NCI-H1105 treated with DMSO at 0.1 percent for 48 hours (cell line): ENCODE measurements at regions not wholly inside any gene's neighbourhood (a gene's known extent, or its start where the extent isn't known, plus 50 kb on each side); places are given as distances from the start of the nearest gene placed in this dataset.

Experiments
- DNase-seq: peaks from one replicate; lab custom pipeline; 2025; lab: John Stamatoyannopoulos, UW

- DNase-seq = no peak
Observed at GRCh38 chr10:123409884-123410283, 255.7 kb downstream of the BUB3 start.

GRCh38 chr10:123413353-123413752 is 252.8 kb upstream of the GPR26 start:
- DNase-seq = no peak

- DNase-seq = peak; percentile 16
Observed at GRCh38 chr10:123415523-123415922, 250.6 kb upstream of the GPR26 start.

- no peak for DNase-seq
Observed at GRCh38 chr10:123417414-123417813, 248.7 kb upstream of the GPR26 start.

DNA sequence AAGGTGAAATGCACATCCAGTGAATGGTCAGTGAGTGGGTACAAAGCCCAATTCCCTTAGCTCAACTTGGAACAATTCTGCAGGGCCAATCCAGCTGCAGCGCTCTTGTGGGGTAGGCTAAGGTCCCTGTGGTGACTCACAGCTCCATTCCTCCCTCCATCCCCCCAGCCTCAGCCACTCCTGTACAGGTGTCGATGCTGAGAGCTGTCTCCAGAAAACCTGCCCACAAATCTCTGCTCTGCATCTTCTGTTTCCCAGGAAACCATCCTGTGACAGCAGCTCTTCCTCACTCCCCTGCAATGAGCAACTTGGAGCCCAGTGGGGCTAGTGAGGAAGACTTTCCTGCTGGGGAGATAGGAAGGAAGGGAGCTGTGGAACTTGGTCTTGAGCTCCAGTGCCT is 244.7 kb upstream of the GPR26 start:
- DNase-seq = no peak

GRCh38 chr10:123422261-123422660 is 243.9 kb upstream of the GPR26 start:
- DNase-seq = no peak

DNA sequence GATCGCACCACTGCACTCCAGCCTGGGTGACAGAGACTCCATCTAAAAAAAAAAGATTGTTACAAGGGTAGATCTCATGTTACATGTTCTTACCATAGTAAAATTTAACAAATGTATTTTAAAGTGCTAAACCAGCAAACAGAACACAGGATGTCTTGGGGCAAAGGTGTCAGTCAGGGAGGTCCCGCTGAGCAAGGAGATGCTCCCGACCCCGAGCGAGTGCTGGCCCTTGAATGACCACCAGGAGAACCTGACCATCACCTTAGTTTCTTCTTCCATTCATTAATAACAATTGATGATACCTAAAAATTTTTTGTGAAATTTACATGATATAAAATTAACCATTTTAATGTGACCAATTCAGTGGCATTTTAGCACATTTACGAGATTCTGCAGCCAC is 241.6 kb upstream of the GPR26 start:
- no peak for DNase-seq

GRCh38 chr10:123425680-123426079 is 240.5 kb upstream of the GPR26 start:
- DNase-seq = no peak

DNA sequence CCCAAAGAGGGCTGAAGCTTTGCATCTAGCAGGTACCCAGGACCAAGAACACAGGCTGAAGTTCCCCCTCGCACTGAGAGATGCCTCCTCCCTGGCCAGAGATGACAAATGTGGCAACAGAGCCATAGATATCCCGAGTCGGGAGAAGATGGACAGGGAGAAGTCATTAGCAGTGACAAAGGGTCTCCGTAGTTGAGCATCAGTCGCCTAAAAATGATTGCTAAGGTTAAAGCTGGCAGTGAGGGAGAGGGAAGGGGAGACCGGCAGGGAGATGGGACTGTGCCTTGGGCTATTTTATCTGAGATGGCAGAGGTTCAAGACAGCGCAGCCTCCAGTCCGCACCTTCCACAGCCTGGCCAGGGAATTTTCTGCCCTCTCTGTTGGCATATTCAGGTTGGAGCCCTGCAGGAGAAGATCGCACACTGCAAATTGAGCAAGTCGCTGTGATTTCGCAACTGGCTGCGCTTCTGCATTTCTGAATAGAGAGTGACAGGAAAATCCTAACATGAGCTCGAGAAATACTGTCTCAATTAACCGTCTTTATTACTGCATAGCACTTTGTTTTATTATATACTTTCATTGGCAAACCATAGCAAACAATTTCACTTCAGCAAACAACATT is 238.9 kb upstream of the GPR26 start:
- no peak for DNase-seq

DNA sequence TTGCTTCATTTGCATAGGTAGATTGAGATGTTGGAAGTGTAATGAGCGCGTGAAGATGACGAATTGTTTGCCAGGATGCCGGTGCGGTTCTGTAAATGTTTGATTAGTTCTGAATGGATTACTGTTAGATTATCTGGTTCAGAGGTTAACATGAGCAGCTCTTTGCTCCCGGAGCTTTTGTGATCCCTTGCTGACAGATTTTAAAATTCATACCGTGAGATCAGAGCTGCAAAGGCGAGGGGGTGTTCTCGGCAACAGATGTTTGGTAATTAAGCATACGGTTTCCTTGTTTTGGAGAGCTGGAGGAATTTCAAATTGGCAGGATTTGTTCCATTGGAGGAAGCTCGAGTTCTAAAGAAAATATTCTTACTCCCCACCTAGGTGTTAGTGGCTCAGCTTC is 237.8 kb upstream of the GPR26 start:
- DNase-seq = no peak

DNA sequence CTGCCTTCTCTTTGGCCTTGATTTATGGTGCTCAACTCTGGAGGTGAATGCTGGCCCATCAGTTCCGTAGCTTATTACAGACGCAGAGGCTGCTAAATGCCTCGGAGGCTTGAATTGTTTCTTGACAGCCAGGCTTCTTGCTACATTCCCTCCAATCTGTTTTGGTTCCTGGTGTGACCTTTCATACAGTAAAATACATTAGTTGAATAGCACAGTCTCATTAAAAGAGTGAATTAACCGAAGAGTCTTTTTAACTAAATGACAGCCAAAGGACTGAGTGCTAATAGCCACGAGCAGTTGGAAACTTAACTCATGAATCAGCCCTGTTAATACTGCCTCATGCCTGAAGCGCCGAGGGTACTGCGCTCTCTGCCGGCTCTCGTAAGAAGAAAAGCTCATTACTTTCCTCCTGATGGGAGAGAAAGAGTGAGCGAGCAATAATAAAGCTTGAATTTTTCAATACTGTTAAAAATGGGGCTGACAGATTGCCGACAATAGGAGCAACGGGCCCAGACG is 236.4 kb upstream of the GPR26 start:
- DNase-seq = no peak

GRCh38 chr10:123433539-123433938 is 232.6 kb upstream of the GPR26 start:
- DNase-seq = no peak

GRCh38 chr10:123434435-123435039 is 231.6 kb upstream of the GPR26 start:
- DNase-seq = no peak

GRCh38 chr10:123442901-123443300 is 223.3 kb upstream of the GPR26 start:
- no peak for DNase-seq

DNA sequence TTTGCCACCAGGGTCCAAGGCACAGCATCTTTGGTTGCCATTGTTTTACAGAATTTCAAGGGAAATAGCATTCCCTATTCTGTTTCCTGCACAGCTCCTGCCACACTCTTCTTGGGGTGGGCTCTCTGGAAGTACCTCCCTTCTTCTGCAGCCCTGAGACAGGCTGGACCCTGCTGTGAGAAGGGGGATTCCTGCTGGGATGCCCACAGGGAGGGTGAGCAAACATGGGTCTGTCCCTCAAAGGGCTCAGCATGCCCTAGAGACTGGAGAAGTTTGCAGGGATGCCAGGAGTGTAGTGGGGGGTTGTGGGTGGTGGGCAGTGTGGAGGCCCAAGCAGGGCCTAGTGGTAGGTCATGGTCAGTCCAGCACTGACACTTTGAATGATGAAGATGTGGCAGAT is 222.2 kb upstream of the GPR26 start:
- no peak for DNase-seq

GRCh38 chr10:123445261-123445775 is 220.8 kb upstream of the GPR26 start:
- DNase-seq = no peak

- no peak for DNase-seq
Observed at GRCh38 chr10:123446449-123447156, 219.6 kb upstream of the GPR26 start.

DNA sequence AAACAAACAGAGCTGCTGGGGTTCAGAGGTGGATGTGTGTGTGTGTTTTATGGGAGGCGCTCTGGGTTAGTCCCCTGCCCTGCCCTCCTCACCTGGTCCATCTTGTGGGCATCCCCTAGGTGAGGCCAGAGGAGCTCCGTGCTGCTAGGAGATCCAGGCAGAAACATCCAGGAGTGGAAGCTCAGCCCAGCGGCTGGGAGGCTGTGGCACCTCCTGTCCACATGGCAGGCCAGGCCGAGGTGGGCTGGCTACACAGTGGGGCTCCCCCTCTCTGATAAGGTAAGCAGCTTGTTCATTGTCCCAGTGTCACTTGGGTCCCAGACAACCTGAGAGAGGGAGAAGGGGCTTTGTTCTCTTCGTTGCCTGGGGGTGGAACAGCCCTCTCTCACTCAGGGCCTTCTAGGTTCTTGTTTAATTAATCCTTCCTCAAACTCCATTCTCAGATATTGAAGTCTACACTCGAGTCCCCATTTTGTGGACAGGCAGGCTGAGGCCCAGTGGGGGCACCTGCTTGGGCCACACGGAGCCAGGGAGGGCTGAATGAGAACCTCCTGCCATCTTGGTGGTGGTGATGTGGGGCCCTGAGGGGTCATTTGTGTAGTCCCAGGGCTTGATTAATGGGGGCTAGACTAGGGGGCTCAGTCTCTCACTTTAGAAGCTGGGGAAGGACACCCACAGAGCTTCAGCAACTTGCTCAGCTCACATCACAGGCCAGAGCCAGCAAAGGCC is 216.8 kb upstream of the GPR26 start:
- no peak for DNase-seq

DNA sequence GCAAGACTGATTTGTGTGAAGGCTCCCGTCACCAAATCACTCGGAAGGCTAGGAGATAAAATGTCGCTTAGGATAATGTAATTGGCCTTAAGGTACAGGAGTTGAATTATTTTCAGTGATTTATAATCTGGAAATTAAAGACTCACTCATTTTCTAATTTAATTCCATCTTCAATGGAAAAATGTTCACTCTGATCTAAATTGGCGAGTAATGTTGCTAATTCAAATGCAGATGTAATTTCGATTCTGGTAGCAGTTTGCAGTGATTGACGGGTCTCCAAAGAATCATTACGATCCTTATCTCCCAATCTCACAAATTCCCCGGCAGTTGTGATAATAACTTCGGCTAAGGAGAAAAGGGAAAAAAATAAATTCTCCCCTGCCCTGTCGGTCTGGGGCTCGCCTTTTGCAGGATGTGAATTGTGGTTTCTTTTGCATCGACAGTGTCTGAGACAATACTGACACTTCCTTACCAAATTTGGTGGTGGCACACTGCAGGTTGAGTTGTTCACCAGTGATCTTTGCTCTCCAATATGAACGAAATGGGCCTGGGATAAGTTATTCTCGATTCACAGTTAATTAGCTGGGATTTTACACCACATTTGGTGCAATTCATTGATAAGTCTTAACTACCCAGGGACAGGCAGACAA is 215.1 kb upstream of the GPR26 start:
- no peak for DNase-seq

DNA sequence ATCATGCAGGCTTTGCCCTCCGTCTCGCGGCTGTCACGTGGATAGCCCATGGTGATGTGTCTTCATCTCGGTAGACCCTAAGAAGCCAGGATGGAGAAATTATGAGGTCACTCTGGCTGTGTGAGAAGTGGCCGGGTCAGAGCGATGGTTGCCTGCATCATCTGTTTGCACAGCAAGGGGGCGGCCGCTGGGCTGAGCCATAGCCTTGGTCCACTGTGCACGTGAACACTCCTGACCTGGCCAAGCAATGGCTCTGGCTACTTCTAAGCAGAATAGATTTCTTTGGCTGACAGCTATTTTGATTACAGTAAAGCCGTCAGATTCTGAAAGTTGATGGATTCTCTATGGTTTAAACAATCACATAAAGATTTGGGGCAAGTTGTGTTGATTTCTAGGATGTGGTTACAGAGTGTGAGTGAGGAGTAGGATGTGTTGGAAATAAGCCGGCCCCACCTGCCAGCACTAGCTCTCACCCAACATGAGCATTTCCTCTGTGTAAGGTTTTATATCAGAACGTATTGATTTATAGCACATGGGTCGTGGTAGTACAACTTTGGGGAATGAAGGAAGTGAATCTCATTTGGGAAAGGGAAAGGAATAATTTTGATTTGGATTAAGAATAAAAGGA is 214.4 kb upstream of the GPR26 start:
- DNase-seq = no peak

DNA sequence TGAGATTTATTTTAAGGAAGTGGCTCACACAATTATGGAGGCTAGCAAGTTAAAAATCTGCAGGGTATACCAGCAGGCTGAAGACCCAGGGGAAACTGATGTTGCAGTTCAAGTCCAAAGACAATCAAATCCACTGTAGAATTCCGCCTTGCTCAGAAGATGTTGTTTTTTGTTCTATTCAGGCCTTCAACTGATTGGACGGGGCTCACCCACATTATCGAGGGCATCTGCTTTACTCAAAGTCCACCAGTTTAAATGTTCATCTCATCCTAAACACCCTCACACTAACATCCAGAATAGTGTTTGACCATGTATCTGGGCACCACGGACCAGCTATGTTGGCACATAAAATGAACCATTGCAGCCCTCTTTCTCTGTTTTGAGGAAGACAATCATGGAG is 211.2 kb upstream of the GPR26 start:
- no peak for DNase-seq
